ENCODE measurements at regions not wholly inside any gene's neighbourhood (a gene's known extent, or its start where the extent isn't known, plus 50 kb on each side); places are given as distances from the start of the nearest gene placed in this dataset.

- no peak for DNase-seq (ENCODE audit: low read depth in 2 of 2)
Measured at GRCh38 chr4:38598489-38598888, 65.5 kb upstream of the KLF3 start.

GRCh38 chr4:38600575-38600974 lies 63.4 kb upstream of the KLF3 start:
- no peak for DNase-seq (ENCODE audit: low read depth in 2 of 2)

- DNase-seq (ENCODE audit: low read depth in 2 of 2) = no peak
Measured at GRCh38 chr4:38601244-38601915, 62.6 kb upstream of the KLF3 start.

GRCh38 chr4:38601916-38602291 lies 62.1 kb upstream of the KLF3 start:
- DNase-seq (ENCODE audit: low read depth in 2 of 2) = no peak

GRCh38 chr4:38603652-38604051 lies 60.3 kb upstream of the KLF3 start:
- DNase-seq (ENCODE audit: low read depth in 2 of 2) = no peak

- no peak for DNase-seq (ENCODE audit: low read depth in 2 of 2)
Measured at GRCh38 chr4:38605181-38605752, 58.7 kb upstream of the KLF3 start.

- DNase-seq (ENCODE audit: low read depth in 2 of 2) = no peak
Measured at GRCh38 chr4:38605753-38606586, 58.0 kb upstream of the KLF3 start.

- DNase-seq (ENCODE audit: low read depth in 2 of 2) = no peak
Measured at GRCh38 chr4:38606587-38606905, 57.5 kb upstream of the KLF3 start.

GRCh38 chr4:38609614-38610013 lies 54.4 kb upstream of the KLF3 start:
- DNase-seq (ENCODE audit: low read depth in 2 of 2) = no peak

GRCh38 chr4:38610521-38610920 lies 53.5 kb upstream of the KLF3 start:
- DNase-seq (ENCODE audit: low read depth in 2 of 2) = no peak

- no peak for DNase-seq (ENCODE audit: low read depth in 2 of 2)
Measured at GRCh38 chr4:38610966-38611431, 53.0 kb upstream of the KLF3 start.

GRCh38 chr4:38611676-38612075 lies 52.3 kb upstream of the KLF3 start:
- no peak for DNase-seq (ENCODE audit: low read depth in 2 of 2)

GRCh38 chr4:38612646-38613414 lies 51.2 kb upstream of the KLF3 start:
- no peak for DNase-seq (ENCODE audit: low read depth in 2 of 2)
